22Rv1 (cell line): ENCODE measurements at regions not wholly inside any gene's neighbourhood (a gene's known extent, or its start where the extent isn't known, plus 50 kb on each side); places are given as distances from the start of the nearest gene placed in this dataset.

ENCODE experiments used
- CTCF ChIP-seq: fragments of 450-650 bp; IDR thresholded peaks from 2 replicates; pipeline ENCODE4 v1.5.1; 2017; ENCODE audit warnings: mild to moderate bottlenecking
- ZFX ChIP-seq: fragments of 450-650 bp; IDR thresholded peaks from 2 replicates; pipeline ENCODE4 v1.6.1; 2017; ENCODE audit warnings: antibody characterized with exemption, borderline replicate concordance

GRCh38 chr4:181525634-181526033 is 717.6 kb upstream of the TENM3 start:
- TF ChIP-seq CTCF (no peak), ZFX (no peak)
